ENCODE measurements at regions not wholly inside any gene's neighbourhood (a gene's known extent, or its start where the extent isn't known, plus 50 kb on each side); places are given as distances from the start of the nearest gene placed in this dataset.

GRCh38 chr2:121969166-121969565, 213.7 kb downstream of the TSN start:
- TF ChIP-seq SIN3A (IDR thresholded peaks at IDR 0.05; ENCODE audit: borderline replicate concordance, insufficient read depth, low read length) (no peak), TAF1 (IDR thresholded peaks at IDR 0.05; ENCODE audit: borderline replicate concordance, insufficient read depth, low read length) (no peak), REST (IDR thresholded peaks at IDR 0.05; ENCODE audit: insufficient read depth in 1 of 2, low read depth in 2 of 2, low read length in 2 of 2) (no peak), POLR2AphosphoS5 (IDR thresholded peaks at IDR 0.05; ENCODE audit: low read depth, low read length) (no peak), FOXP2 (optimal IDR thresholded peaks at IDR 0.05; ENCODE audit: borderline replicate concordance, extremely low read depth, extremely low read length, insufficient read depth) (no peak)

- TF ChIP-seq POLR2AphosphoS5 (IDR thresholded peaks at IDR 0.05; ENCODE audit: low read depth, low read length) (no peak), FOXP2 (optimal IDR thresholded peaks at IDR 0.05; ENCODE audit: borderline replicate concordance, extremely low read depth, extremely low read length, insufficient read depth) (no peak), TAF1 (IDR thresholded peaks at IDR 0.05; ENCODE audit: borderline replicate concordance, insufficient read depth, low read length) (no peak), SIN3A (IDR thresholded peaks at IDR 0.05; ENCODE audit: borderline replicate concordance, insufficient read depth, low read length) (no peak), REST (IDR thresholded peaks at IDR 0.05; ENCODE audit: insufficient read depth in 1 of 2, low read depth in 2 of 2, low read length in 2 of 2) (no peak)
Measured at GRCh38 chr2:121969766-121970639, 214.6 kb downstream of the TSN start.

- TF ChIP-seq TAF1 (IDR thresholded peaks at IDR 0.05; ENCODE audit: borderline replicate concordance, insufficient read depth, low read length) (no peak), FOXP2 (optimal IDR thresholded peaks at IDR 0.05; ENCODE audit: borderline replicate concordance, extremely low read depth, extremely low read length, insufficient read depth) (no peak), POLR2AphosphoS5 (IDR thresholded peaks at IDR 0.05; ENCODE audit: low read depth, low read length) (no peak), REST (IDR thresholded peaks at IDR 0.05; ENCODE audit: insufficient read depth in 1 of 2, low read depth in 2 of 2, low read length in 2 of 2) (no peak)
Measured at GRCh38 chr2:121972203-121972602, 216.8 kb downstream of the TSN start.

GRCh38 chr2:121974897-121975661, 219.6 kb downstream of the TSN start:
- TF ChIP-seq TAF1 (IDR thresholded peaks at IDR 0.05; ENCODE audit: borderline replicate concordance, insufficient read depth, low read length): no peak
- no peak for TF ChIP-seq SIN3A (IDR thresholded peaks at IDR 0.05; ENCODE audit: borderline replicate concordance, insufficient read depth, low read length)
- TF ChIP-seq FOXP2 (optimal IDR thresholded peaks at IDR 0.05; ENCODE audit: borderline replicate concordance, extremely low read depth, extremely low read length, insufficient read depth): no peak
- TF ChIP-seq POLR2AphosphoS5 (IDR thresholded peaks at IDR 0.05; ENCODE audit: low read depth, low read length): no peak
- no peak for TF ChIP-seq REST (IDR thresholded peaks at IDR 0.05; ENCODE audit: insufficient read depth in 1 of 2, low read depth in 2 of 2, low read length in 2 of 2)

Data from PFSK-1 (cell line).